GM23338 (cell line): ENCODE measurements at regions not wholly inside any gene's neighbourhood (a gene's known extent, or its start where the extent isn't known, plus 50 kb on each side); places are given as distances from the start of the nearest gene placed in this dataset.

Source experiments
- ATAC-seq: fragments of 200-7000 bp; cut with Tn5 transposase; 3 replicates; pipeline ENCODE4 v1.9.1; 2020
- DNase-seq: peaks from one replicate; pipeline ENCODE4 v3.0.0-alpha.2; 2015; ENCODE audit warnings: low spot score
- H2AFZ ChIP-seq: fragments of 200-600 bp; sonication (generic); 2 replicates; pipeline ENCODE4 v1.8.0; 2016; ENCODE audit warnings: antibody characterized with exemption, mild to moderate bottlenecking, moderate library complexity
- H3F3A ChIP-seq: fragments of 200-600 bp; sonication (generic); replicated peaks from 2 replicates; pipeline ENCODE4 v1.8.0; 2017; ENCODE audit warnings: antibody characterized with exemption, mixed run types, low read depth
- H3K27ac ChIP-seq: fragments of 200-600 bp; sonication (generic); 2 replicates; pipeline ENCODE4 v1.6.1; 2016; ENCODE audit warnings: low read depth
- H3K27me3 ChIP-seq: fragments of 200-600 bp; sonication (generic); 2 replicates; pipeline ENCODE4 v1.8.0; 2016; ENCODE audit warnings: mild to moderate bottlenecking, mixed run types, moderate library complexity; ENCODE audit not compliant: insufficient read depth
- H3K36me3 ChIP-seq: fragments of 200-600 bp; sonication (generic); 2 replicates; pipeline ENCODE4 v1.8.0; 2016; ENCODE audit warnings: mild to moderate bottlenecking; ENCODE audit not compliant: insufficient read depth
- H3K4me1 ChIP-seq: fragments of 200-600 bp; sonication (generic); 2 replicates; pipeline ENCODE4 v1.8.0; 2016; ENCODE audit warnings: mild to moderate bottlenecking, moderate library complexity; ENCODE audit not compliant: insufficient read depth
- H3K4me2 ChIP-seq: fragments of 200-600 bp; sonication (generic); 2 replicates; pipeline ENCODE4 v1.7.1; 2017; ENCODE audit warnings: mixed run types
- H3K4me3 ChIP-seq: fragments of 200-600 bp; sonication (generic); 2 replicates; pipeline ENCODE4 v1.6.1; 2016; ENCODE audit warnings: mixed run types
- H3K79me2 ChIP-seq: fragments of 200-600 bp; sonication (generic); replicated peaks from 2 replicates; pipeline ENCODE4 v1.8.0; 2017; ENCODE audit warnings: mild to moderate bottlenecking; ENCODE audit not compliant: insufficient read depth
- H3K9me2 ChIP-seq: fragments of 200-600 bp; sonication (generic); 2 replicates; pipeline ENCODE4 v1.8.0; 2017; ENCODE audit not compliant: insufficient read depth
- H4K20me1 ChIP-seq: fragments of 200-600 bp; sonication (generic); replicated peaks from 2 replicates; pipeline ENCODE4 v1.8.0; 2017; ENCODE audit warnings: mild to moderate bottlenecking; ENCODE audit not compliant: insufficient read depth
- H3K27ac Mint-ChIP-seq: 2 replicates; pipeline ENCODE4 v1.8.0; 2020; ENCODE audit warnings: inconsistent platforms, mild to moderate bottlenecking, moderate library complexity, mixed read lengths
- H3K27me3 Mint-ChIP-seq: 3 replicates; pipeline ENCODE4 v1.8.0; 2022; ENCODE audit warnings: low read depth, mild to moderate bottlenecking, moderate library complexity, mixed read lengths, inconsistent platforms; ENCODE audit not compliant: insufficient read depth, poor library complexity
- H3K36me3 Mint-ChIP-seq: 3 replicates; pipeline ENCODE4 v1.8.0; 2021; ENCODE audit warnings: low read depth, mild to moderate bottlenecking, inconsistent platforms, moderate library complexity, mixed read lengths
- H3K4me1 Mint-ChIP-seq: 3 replicates; pipeline ENCODE4 v1.8.0; 2020; ENCODE audit warnings: mild to moderate bottlenecking, inconsistent platforms, mixed read lengths
- H3K4me3 Mint-ChIP-seq: 3 replicates; pipeline ENCODE4 v1.8.0; 2021; ENCODE audit warnings: moderate library complexity, mild to moderate bottlenecking, inconsistent platforms, mixed read lengths
- H3K9me3 Mint-ChIP-seq: 3 replicates; pipeline ENCODE4 v1.8.0; 2020; ENCODE audit warnings: moderate library complexity, mild to moderate bottlenecking, inconsistent platforms, mixed read lengths
- CREB1 ChIP-seq: fragments of 250-450 bp; sonication (Bioruptor Pico); IDR thresholded peaks from 2 replicates; pipeline ENCODE4 v1.5.0; 2020; ENCODE audit warnings: low read depth, mild to moderate bottlenecking, moderate library complexity
- CTCF ChIP-seq, 2 experiments: fragments of 200-600 bp in 1 of 2; sonication (generic) in 1 of 2; conservative IDR thresholded peaks; 2 replicates each; pipeline versions ENCODE4 v1.5.1 to v1.6.1; 2016 to 2017; ENCODE audit warnings: antibody characterized with exemption in 2 of 2, low read depth in 2 of 2, mild to moderate bottlenecking in 2 of 2, moderate library complexity in 1 of 2
- ETS1 ChIP-seq: IDR thresholded peaks from 2 replicates; pipeline ENCODE4 v1.6.1; 2016; ENCODE audit warnings: antibody characterized with exemption
- EZH2 ChIP-seq: fragments of 200-600 bp; sonication (generic); IDR thresholded peaks from one replicate; pipeline ENCODE4 v1.8.0; 2017; ENCODE audit warnings: antibody characterized with exemption, mild to moderate bottlenecking, low read depth; ENCODE audit not compliant: unreplicated experiment
- EZH2phosphoT487 ChIP-seq: fragments of 200-600 bp; sonication (generic); IDR thresholded peaks from one replicate; pipeline ENCODE4 v1.8.1; 2018; ENCODE audit warnings: antibody characterized with exemption; ENCODE audit not compliant: unreplicated experiment
- JUNB ChIP-seq: IDR thresholded peaks from one replicate; pipeline ENCODE4 v1.6.1; 2016; ENCODE audit warnings: antibody characterized with exemption; ENCODE audit not compliant: unreplicated experiment
- NANOG ChIP-seq: IDR thresholded peaks from 2 replicates; pipeline ENCODE4 v1.6.1; 2016; ENCODE audit warnings: antibody characterized with exemption, borderline replicate concordance
- POLR2AphosphoS5 ChIP-seq: IDR thresholded peaks from 2 replicates; pipeline ENCODE4 v1.6.1; 2016; ENCODE audit warnings: antibody characterized with exemption, low read depth
- REST ChIP-seq: IDR thresholded peaks from one replicate; pipeline ENCODE4 v1.6.1; 2018; ENCODE audit warnings: antibody characterized with exemption; ENCODE audit not compliant: unreplicated experiment
- STAT1 ChIP-seq: IDR thresholded peaks from one replicate; pipeline ENCODE4 v1.6.1; 2016; ENCODE audit warnings: antibody characterized with exemption; ENCODE audit not compliant: unreplicated experiment
- ZNF114 ChIP-seq: fragments of 250-450 bp; sonication (Bioruptor Pico); IDR thresholded peaks from 2 replicates; pipeline ENCODE4 v1.5.0; 2020; ENCODE audit warnings: mild to moderate bottlenecking, moderate library complexity
- ZNF331 ChIP-seq: fragments of 250-450 bp; sonication (Bioruptor Pico); IDR thresholded peaks from 2 replicates; pipeline ENCODE4 v1.5.0; 2020; ENCODE audit warnings: low read depth, mild to moderate bottlenecking, moderate library complexity

- TF ChIP-seq EZH2: no peak
- Mint-ChIP-seq H3K27ac (no peak overlapping the region), H3K36me3 (no peaks in the 10 kb centered on the region), H3K4me1 (peaks cover 6% of the 10 kb centered on the region; the same call in 2 of the 3 replicates), H3K27me3 (no peaks in the 10 kb centered on the region), H3K4me3 (no peak overlapping the region), H3K9me3 (peaks cover 13% of the 10 kb centered on the region)
- no peaks in the 10 kb centered on the region for H3K9me2 ChIP-seq
- no peak for DNase-seq
- no peaks in the 10 kb centered on the region for H4K20me1 ChIP-seq
- no peak for ATAC-seq
- H3K4me3 ChIP-seq: no peak overlapping the region
- H3K36me3 ChIP-seq: no peaks in the 10 kb centered on the region
- H3K27me3 ChIP-seq: no peaks in the 10 kb centered on the region
- H3K4me1 ChIP-seq: peaks cover 6% of the 10 kb centered on the region; the same call in 1 of the 2 replicates
- no peaks in the 10 kb centered on the region for H3F3A ChIP-seq
- no peak overlapping the region for H2AFZ ChIP-seq
- no peak overlapping the region for H3K27ac ChIP-seq
- no peaks in the 10 kb centered on the region for H3K79me2 ChIP-seq
- H3K4me2 ChIP-seq: no peak overlapping the region
These were observed 171.7 kb downstream of the KIF20B start for GRCh38 chr10:89873055-89873454.

- ATAC-seq: no peak
- TF ChIP-seq EZH2 (no peak), ETS1 (no peak), ZNF114 (CRISPR knock-in tag) (no peak), ZNF331 (no peak), CTCF (conservative IDR thresholded peaks at IDR 0.05; ENCODE audit: low read depth in 2 of 2) (no peak), STAT1 (no peak), REST (no peak), POLR2AphosphoS5 (no peak), EZH2phosphoT487 (no peak), NANOG (no peak), CREB1 (CRISPR knock-in tag) (no peak), JUNB (no peak)
These were observed 174.2 kb downstream of the KIF20B start for GRCh38 chr10:89875557-89875956.

More at GRCh38 chr10:89875557-89875956, 174.2 kb downstream of the KIF20B start:
- Histone ChIP-seq H3K9me2 (no peaks in the 10 kb centered on the region), H4K20me1 (no peaks in the 10 kb centered on the region), H3K27ac (no peak overlapping the region), H3K4me2 (no peak overlapping the region), H3K4me1 (peaks cover 6% of the 10 kb centered on the region; the same call in 1 of the 2 replicates), H3K36me3 (no peaks in the 10 kb centered on the region), H3K4me3 (no peak overlapping the region), H2AFZ (no peak overlapping the region), H3K27me3 (no peaks in the 10 kb centered on the region), H3F3A (no peaks in the 10 kb centered on the region), H3K79me2 (no peaks in the 10 kb centered on the region)
- H3K4me3 Mint-ChIP-seq: no peak overlapping the region
- DNase-seq: no peak
- H3K27ac Mint-ChIP-seq: no peak overlapping the region
- H3K27me3 Mint-ChIP-seq: no peaks in the 10 kb centered on the region
- peaks cover 6% of the 10 kb centered on the region; the same call in 2 of the 3 replicates for H3K4me1 Mint-ChIP-seq
- H3K9me3 Mint-ChIP-seq: peaks cover 13% of the 10 kb centered on the region
- no peaks in the 10 kb centered on the region for H3K36me3 Mint-ChIP-seq
